Suprapubic skin (tissue), 4 donors: ENCODE measurements at regions not wholly inside any gene's neighbourhood (a gene's known extent, or its start where the extent isn't known, plus 50 kb on each side); places are given as distances from the start of the nearest gene placed in this dataset.

ENCODE experiments used
- CTCF ChIP-seq, 2 donors: fragments of 200-600 bp in 1 of 2; fragments of 450-650 bp in 1 of 2; sonication (generic) in 1 of 2; IDR thresholded peaks; one replicate each; pipeline ENCODE4 v1.5.1; 2016 to 2019; ENCODE audit warnings: antibody characterized with exemption in 2 of 2, mild to moderate bottlenecking in 1 of 2, moderate library complexity in 1 of 2
- EP300 ChIP-seq: sonication (generic); formaldehyde crosslinking; IDR thresholded peaks from one replicate; pipeline ENCODE4 v1.6.1; 2017; ENCODE audit warnings: antibody characterized with exemption
- POLR2A ChIP-seq, 2 donors: fragments of 450-650 bp; IDR thresholded peaks; one replicate each; pipeline ENCODE4 v1.6.1; 2017; ENCODE audit warnings: antibody characterized with exemption in 2 of 2, mild to moderate bottlenecking in 2 of 2, moderate library complexity in 2 of 2
- POLR2AphosphoS5 ChIP-seq, 3 donors: sonication (generic); formaldehyde crosslinking; IDR thresholded peaks; one replicate each; pipeline ENCODE4 v1.6.1; 2017; ENCODE audit warnings: antibody characterized with exemption in 3 of 3

- TF ChIP-seq CTCF (IDR thresholded peaks at IDR 0.05) (no peak), EP300 (no peak), POLR2AphosphoS5 (IDR thresholded peaks at IDR 0.05) (no peak), POLR2A (IDR thresholded peaks at IDR 0.05) (no peak)
These were observed 609.2 kb downstream of the SPOCK3 start for GRCh38 chr4:166625018-166625637.
